ENCODE measurements at regions not wholly inside any gene's neighbourhood (a gene's known extent, or its start where the extent isn't known, plus 50 kb on each side); places are given as distances from the start of the nearest gene placed in this dataset.
A peak's percentile ranks its signal among the peaks of the same experiment; 100 is the strongest.
"Not testable (repeated sequence)": the region's sequence is repeated elsewhere in the genome, so short reads cannot be mapped to it uniquely, and the experiment has no call there.

DNA sequence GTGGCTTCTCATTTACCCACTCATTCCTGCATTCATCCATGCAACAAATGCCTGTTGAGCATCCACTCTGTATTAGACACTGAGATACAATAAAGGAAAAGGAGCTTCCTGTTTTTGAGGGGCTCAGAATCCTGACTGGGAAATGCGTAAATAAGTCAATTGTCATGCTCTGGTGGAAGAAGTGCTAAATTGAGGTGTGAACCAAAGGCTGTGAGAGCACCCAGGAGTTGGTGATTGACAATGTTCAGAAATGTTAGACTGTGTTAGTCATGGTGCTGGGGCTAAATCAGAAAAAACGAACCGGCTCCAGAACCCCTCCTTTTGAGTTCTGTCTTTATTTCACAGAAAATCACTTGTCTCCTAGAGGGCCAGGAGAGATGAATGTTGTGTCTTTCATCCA, 558.6 kb upstream of the SGCD start:
- DNase-seq (ENCODE audit: low spot score), result no peak

DNA sequence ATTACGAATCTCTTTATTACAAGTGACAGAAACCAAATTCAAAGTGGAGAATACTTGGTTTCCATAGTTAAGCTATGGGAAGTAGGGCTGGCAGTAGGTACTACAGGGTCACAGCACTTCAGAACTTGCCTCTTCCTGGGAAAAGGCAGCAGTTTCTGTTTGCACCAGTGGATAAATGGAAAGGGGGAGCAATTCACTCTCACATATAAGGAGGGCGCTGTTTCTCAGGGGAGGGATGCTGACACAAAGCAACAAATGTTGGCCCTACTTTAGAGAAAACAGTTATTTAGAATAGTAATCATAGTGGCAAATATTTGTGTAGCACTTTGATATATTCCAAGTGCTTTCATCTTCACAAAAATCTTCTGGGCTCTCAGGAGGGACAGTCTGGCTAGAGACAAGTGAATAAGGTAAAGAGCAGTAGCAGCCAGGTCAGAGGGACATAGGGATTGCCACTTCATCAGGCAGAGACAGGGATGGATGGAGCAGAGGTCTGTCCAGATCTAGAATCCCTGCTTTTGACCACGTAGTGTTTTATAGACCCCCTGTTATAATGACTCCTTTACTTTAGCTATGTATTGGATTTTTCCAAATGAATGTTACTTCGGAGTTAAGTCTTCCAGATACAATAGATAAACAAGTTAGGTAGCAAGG, 554.8 kb upstream of the SGCD start:
- no peak for DNase-seq (ENCODE audit: low spot score)

DNA sequence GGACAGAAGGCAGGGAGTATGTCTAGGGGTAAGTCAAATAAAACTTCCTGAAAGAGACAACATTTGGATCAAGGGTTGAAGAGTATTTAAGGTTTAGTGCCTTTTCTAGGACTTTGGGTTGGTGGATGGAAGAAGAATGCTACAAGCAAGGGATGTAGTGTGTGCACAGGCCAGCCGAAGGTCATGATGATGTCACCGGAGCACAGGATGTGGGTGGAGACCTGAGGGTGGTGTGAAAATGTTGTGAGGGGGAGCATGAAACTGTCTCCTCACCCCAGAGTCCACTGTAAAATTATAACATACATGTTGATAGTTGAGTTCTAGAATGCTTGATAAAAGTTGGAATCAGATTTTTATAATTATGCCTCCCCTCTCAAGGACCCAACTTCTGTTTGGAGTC, 553.3 kb upstream of the SGCD start:
- no peak for DNase-seq (ENCODE audit: low spot score)

DNA sequence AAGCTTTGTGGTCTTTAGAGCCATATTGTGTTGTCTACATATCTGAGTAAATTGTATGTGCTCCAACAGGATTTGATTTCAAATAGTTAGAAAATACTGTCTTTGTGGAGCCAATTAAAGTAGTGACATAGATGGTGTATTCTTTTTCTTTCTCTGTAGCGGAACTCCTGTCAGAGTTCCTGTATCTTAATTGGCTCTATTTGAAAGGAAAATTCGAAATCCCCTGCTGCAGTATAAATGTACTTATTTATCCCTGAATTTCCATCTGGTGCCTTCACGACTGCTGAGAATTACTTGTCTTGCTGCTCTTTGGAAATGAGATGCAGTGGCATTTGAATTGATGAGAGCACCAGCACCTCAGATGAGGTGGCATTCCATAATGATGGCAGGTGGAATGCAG, 546.7 kb upstream of the SGCD start:
- no peak for DNase-seq (ENCODE audit: low spot score)

DNA sequence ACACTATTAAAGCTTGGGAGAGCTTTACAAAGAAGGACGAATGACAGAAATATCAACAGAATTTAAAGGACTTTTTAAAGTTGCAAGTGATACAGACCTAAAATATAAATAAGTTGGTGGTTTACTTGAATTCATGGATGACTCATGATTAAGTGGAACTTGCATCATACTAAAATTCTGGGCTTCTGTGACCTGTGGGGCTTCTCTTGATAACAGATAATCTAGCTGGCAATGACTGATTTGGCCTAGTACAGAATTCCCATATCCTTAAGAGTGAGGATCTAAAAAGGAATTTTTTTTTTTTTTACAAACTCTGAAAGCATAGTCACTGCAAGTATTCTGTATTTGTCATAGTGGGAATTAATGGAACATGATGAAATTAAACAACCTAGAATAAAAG, 543.7 kb upstream of the SGCD start:
- DNase-seq (ENCODE audit: low spot score), result no peak

DNA sequence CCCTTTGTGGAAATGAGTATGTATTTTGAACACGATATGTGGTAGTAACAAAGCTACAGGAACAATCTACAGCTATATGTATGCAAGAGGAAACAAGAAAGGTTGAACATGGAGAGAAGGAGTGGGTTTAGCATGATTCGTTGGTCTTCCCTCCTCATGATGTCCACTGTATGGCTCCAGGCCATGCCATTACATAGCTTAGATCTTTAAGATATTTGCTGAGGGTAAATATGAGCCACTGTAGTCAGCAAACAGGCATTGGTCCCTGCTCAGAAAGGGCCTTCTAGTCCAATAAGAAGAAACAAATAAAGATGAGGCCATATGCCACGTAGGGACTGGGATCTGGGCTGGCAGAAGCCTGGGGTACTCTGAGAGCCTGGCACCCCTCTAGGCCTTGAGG, 543.2 kb upstream of the SGCD start:
- DNase-seq (ENCODE audit: low spot score), result no peak

DNA sequence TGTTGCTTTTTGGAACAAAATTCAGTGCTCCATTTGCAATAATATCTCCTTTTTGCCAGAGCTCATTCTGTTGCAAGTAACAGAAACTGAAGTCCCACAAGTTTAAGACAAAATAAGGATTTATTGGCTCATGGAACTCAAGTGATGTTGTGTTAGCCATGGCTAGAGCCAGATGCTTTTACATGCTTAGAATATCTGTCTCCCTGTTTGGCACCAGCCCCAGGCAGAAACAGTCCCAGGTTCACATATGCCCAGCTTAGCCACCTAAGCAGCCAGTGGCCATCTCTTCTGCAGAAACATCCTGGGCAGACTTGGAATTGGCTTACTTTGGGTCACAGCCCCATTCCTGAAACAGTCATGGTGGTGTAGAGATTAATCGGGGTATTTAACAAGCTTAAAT, 540.9 kb upstream of the SGCD start:
- no peak for DNase-seq (ENCODE audit: low spot score)

DNA sequence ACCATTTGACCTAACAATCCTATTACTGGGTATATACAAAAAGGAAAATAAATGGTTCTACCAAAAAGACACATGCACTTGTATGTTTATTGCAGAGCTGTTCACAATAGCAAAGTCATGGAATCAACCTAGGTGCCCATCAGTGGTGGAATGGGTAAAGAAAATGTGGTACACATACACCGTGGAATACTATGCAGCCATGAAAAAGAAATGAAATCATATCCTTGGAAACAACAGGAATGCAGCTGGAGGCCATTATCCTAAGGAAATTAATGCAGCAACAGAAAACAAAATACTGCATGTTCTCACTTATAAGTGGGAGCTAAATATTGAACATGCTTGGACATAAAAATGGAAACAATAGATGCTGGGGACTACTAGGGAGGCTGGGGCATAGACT, 534.1 kb upstream of the SGCD start:
- no peak for DNase-seq (ENCODE audit: low spot score)

DNA sequence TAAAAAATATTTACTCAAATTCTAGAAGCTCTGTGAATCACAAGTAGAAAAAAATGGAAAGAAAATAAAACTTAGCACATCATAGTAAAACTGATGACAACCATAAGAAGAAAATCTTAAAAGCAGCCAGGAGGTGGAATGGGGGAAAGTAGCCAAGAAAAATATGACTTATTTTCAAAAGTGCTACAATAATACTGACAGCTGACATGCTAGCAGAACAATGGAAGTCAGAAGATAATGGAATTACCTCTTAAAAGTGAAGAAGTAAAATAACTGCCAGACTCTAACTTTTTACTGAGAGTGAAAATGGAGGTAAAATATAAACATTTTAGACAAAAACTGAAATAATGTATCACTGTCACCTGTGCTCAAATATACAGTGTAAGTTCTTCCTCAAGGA, 532.2 kb upstream of the SGCD start:
- no peak for DNase-seq (ENCODE audit: low spot score)

DNA sequence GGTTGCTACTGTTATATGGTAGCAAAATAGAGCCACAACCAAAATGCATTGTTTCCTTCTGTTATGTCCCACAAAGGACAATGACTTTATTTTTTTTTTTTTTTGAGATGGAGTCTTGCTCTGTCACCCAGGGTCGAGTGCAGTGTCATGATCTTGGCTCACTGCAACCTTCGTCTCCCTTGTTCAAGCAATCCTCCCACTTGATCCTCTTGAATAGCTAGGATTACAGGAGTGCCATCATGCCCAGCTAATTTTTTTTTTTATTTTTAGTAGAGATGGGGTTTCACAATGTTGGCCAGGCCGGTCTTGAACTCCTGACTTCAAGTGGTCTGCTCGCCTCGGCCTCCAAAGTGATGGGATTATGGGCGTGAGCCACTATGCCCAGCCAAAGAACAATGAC, 527.7 kb upstream of the SGCD start:
- DNase-seq (ENCODE audit: low spot score), result no peak

DNA sequence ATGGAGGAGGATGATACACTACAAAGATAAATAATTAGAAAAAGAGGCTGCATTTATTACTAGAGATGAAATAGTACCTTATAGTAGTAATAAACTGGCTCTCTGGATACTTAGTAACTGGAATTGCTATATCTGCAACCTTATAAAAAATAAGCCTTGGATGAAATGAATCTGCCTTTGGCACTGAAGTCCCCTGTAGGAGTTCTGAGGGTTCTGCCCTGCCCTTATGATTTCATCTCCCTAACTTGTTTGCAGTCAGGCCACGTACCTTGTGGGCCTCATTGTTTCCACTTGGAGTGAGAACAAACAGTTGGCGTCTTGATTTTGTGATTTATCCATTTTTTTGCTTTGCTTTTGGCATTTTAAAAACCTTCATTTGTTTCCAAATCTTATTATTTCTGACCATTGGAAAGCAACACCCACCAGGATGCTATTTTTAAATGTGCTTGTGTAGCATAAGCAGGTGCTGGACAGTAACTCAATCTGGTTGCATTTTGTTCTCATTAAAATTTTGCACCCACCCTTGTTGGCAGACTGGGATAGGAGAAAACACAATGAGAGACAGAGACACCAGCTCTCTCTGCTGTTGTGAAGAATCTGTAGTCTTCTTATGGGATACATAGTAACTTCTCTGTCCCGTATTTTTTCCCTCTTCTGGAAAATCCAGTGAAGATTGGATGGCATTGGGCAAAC, 518.9 kb upstream of the SGCD start:
- DNase-seq (ENCODE audit: low spot score), result no peak

DNA sequence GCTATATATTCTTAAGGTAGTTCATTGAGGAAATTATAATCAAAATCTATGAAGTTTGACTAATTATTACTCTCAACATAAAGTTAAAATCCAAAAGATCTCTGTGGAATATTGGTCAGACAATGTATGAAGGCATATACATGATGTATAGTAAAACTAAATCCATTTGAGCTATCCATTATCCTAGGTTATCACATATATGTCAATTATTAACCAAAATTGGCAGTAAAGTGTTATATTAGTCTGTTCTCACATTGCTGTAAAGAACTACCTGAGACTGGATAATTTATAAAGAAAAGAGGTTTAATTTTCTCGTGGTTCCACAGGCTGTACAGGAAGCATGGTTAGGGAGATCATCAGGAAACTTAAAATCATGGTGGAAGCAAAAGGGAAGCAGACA, 511.7 kb upstream of the SGCD start:
- no peak for DNase-seq (ENCODE audit: low spot score)

DNA sequence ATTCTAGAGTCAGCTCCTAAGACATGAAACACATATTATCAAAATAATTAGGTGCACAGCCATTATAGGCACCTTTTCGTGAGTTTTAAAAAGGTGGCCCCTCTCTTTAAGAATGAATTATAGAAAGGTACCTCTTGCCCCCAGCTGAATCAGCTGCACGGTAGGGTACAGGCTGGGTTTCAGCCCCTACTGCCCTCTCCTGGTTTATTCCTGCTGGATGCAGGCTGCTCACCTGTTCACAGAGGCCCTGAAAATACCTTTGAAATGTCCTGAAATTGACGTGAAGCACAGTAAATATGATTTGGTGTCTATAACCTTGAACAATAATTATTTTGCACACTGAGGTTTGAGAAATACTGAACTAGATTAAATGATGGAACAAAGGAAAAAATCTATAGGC, 504.8 kb upstream of the SGCD start:
- no peak for DNase-seq (ENCODE audit: low spot score)

DNA sequence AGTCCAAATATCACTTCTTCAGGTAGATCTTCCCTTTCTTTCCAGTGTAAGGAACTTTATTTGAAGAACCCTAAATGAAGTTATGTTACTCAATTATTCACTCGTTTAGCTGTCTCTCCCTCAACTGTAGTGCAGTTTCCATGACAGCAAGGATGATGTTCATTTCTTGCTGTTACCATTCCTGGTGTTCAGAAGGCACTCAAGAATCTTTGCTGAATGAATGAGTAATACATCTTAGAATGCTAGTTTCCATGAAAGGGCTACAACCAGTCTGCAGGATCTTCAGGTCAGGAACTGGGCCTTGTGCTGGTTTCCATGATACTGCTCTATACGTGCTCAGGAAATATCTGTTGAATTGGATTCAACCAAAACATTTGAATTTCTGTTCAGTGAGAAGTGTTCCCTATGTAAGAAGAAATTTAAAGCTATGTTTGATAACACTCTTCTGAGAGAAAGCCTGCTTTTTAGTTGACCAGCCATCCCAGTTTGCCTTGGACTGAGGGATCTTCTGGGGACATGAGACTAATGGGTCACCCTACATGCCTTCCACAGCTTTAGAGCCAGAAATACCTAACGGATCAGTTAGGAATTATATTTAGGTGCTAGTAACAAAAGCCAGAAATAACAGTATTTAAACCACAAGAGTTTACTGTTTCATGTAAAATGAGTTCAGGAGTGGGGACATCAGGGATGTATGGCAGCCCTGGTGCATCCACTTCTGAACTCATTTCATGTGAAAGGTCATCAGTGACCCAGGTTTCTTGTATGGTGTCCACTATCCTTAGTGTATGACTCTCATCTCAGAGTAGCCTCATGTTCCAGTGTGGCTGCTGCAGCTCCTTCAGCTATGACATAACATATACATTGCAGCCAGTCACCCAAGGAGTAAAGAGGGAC, 500.1 kb upstream of the SGCD start:
- DNase-seq (ENCODE audit: low spot score), result no peak

DNA sequence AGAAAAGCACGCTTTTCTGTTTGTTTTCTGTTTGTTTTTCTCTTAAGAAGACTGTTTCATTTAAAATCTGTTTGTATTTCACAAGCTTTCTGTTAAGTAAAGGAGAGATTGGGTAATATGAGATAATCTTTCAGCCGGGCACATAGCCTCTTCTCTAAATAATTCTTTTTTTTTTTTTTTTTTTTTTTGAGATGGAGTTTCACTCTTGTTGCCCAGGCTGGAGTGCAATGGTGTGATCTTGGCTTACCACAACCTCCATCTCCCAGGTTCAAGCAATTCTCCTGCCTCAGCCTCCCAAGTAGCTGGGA, 499.5 kb upstream of the SGCD start:
- not testable (repeated sequence) for DNase-seq (ENCODE audit: low spot score)

DNA sequence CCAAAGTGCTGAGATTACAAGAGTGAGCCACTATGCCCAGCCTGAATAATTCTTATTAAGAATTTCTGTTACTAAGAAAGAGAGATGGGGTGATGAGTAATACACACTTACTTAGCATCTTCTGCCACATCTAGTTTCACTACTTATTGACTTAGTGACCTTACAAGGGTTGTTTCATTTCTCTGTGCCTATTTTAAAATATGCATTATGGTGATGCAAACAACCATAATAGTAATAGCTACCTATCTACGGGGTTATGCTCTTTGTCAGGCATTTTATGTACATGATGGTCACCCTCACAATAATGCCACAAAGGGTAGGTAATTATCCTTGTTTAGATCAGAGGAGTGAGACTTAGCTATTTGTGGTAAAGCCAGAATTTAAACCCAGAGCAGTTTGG, 499.0 kb upstream of the SGCD start:
- no peak for DNase-seq (ENCODE audit: low spot score)

DNA sequence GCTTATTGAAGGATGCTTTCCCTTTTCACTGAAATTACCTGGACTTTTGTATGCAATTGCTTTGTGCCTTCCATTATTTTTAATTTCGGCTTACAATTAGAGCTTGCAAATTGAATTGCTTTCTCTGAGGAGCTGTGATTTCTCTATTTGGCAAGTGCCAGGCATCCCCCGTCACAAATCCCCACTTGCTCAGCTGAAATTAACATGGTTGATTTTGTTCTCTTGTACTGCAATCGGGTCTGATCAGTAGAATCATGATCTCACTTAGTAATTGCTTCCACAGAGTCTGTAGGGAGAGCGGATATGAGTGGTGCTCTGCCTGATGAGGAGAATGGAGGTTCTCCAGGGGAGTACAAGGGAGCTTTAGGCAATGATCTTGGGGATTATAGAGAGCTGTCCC, 495.5 kb upstream of the SGCD start:
- no peak for DNase-seq (ENCODE audit: low spot score)

DNA sequence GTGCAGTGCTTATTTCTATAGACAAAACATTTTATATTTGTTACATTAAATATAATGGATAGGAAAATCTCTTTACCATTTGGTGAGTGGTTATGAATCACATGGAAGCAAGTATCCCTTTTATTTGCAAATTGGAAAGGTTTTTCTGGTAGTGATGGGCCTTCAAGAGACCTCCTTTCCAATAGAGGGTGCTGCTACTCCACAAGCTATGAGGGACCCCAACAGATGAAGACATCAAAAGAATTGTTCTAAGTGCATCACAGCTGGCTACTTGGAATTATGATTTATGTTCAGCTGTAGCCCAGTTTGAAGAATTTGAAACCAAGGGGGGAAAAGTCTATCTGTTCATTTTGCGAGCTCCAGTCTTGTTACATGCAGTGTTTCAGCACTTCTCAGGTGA, 493.7 kb upstream of the SGCD start:
- peak; percentile 10 for DNase-seq (ENCODE audit: low spot score)

DNA sequence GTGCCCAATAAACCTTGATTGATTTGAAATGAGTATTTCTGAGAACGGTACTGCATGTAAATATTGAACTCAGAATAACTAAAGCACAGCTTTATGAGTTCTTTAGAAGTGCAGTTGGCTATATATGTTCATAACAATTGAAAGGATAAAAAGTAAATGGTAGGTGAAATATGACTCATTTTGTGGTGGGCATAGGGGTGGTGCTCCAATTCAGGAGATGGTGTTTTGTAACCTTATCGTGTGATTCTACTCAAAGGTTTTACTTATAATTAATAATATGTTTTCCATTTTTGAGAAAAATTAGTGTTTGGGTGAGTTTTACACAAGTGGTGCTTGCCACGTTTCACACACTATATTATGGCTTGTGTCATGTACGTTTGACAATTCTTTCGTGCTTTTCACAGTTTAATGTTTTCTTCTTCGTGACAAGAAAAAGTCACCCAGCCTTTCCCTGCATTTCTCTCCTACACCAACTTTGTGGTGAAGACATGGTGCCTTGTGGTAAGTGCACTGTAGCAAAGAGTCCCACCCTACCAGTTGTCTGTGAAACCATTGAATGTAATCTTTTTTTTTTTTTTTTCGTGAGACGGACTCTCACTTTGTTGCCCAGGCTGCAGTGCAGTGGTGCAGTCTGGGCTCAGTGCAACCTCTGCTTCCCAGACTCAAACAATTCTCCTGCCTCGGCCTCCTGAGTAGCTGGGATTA, 492.5 kb upstream of the SGCD start:
- DNase-seq (ENCODE audit: low spot score), result no peak

DNA sequence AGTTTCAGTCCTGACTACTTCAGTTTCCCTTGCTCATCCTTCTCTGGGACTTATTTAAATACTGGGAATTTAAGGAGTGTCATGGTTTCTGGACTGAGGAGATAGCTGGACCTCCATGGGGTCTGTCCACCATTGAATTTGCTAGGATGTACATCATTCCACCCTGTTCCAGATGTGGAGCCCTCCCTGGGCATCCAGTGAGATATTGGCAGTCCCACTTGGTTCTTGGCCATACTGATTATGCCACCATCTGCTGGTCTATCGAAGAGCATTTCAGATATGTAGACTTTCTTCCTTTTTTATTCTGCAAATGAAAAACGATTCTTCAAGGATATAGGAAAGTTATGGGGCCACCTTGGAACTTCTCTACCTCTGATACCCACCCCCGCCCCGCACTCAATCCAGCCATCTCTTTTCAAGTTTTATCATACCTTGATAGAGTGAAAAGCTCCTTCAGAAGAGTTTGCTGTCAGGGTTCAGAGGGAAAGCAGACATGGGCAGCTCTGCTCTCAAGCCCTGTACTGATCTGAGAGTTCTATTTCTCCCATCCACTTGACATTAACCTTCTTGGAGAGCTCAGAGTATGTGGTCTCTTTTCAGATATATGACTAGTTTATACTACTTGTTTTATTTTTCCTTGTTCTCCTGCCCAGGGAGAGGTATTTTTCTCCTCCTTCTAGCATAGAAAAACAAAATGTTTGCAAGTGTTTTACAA, 490.7 kb upstream of the SGCD start:
- no peak for DNase-seq (ENCODE audit: low spot score)

DNA sequence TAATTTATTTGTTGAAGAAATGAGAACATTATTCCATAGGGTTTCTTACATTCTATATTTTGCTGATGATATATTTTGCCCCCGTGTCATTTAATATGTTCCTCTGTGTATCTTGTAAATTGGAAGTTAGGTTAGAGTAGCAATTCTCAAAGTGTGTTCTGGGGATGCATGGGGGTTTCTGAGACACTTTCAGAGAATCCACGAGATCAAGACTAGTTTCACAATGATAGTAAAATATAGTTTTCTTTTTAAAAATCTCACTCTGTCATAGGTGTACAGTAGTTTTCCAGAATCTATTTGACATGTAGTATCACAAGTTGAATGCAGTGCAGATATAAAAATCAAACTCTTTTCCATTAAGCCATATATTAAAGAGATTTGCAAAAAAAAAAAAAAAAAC, 488.6 kb upstream of the SGCD start:
- no peak for DNase-seq (ENCODE audit: low spot score)
